IMR-90 (cell line): ENCODE measurements at regions not wholly inside any gene's neighbourhood (a gene's known extent, or its start where the extent isn't known, plus 50 kb on each side); places are given as distances from the start of the nearest gene placed in this dataset.

Experiments
- CEBPB ChIP-seq: IDR thresholded peaks from 2 replicates; pipeline ENCODE4 v1.6.1; 2012; ENCODE audit warnings: low read depth, low read length, improper control_type of control experiment
- CTCF ChIP-seq: conservative IDR thresholded peaks from 2 replicates; pipeline ENCODE4 v1.5.1; 2012; ENCODE audit warnings: mild to moderate bottlenecking, low read depth, low read length, improper control_type of control experiment
- FOS ChIP-seq: fragments of 150-350 bp; IDR thresholded peaks from 2 replicates; pipeline ENCODE4 v1.6.1; 2016; ENCODE audit warnings: low read depth, low read length
- NFE2L2 ChIP-seq: fragments of 150-350 bp; IDR thresholded peaks from 2 replicates; pipeline ENCODE4 v1.6.1; 2016; ENCODE audit warnings: low read depth, mild to moderate bottlenecking, low read length
- POLR2A ChIP-seq: IDR thresholded peaks from 2 replicates; pipeline ENCODE4 v1.6.1; 2012; ENCODE audit warnings: mild to moderate bottlenecking, low read depth, low read length
- RCOR1 ChIP-seq: IDR thresholded peaks from 2 replicates; pipeline ENCODE4 v1.6.1; 2012; ENCODE audit warnings: mild to moderate bottlenecking, low read length, improper control_type of control experiment; ENCODE audit not compliant: insufficient replicate concordance
- SMC3 ChIP-seq: fragments of 150-350 bp; IDR thresholded peaks from 2 replicates; pipeline ENCODE4 v1.6.1; 2016; ENCODE audit warnings: low read depth, mild to moderate bottlenecking, antibody characterized with exemption, low read length, moderate library complexity

GRCh38 chrX:109890910-109891502, 111.9 kb upstream of the TMEM164 start:
- TF ChIP-seq CTCF (peak; percentile 77), POLR2A (no peak), FOS (no peak), SMC3 (peak; percentile 61), RCOR1 (no peak), NFE2L2 (no peak), CEBPB (no peak)
